IMR-90 (cell line): ENCODE measurements at regions not wholly inside any gene's neighbourhood (a gene's known extent, or its start where the extent isn't known, plus 50 kb on each side); places are given as distances from the start of the nearest gene placed in this dataset.

Experiments
- ATAC-seq: fragments of 200-7000 bp; cut with Tn5 transposase; 2 replicates; pipeline ENCODE4 v1.9.1; 2020; ENCODE audit warnings: low read depth, mild to moderate bottlenecking, moderate library complexity
- BruUV-seq: library from RNA; stranded (reverse); fragments of 400-500 nt; replicated peaks from 2 replicates; lab custom pipeline; 2021; lab: Mats Ljungman, UMichigan
- CTCF ChIA-PET: fragments of 300-600 bp; formaldehyde crosslinking; extraction: SDS; loops from one replicate; lab custom pipeline; 2021; ENCODE audit warnings: antibody characterized with exemption; lab: Yijun Ruan, JAX
- POLR2A ChIA-PET: fragments of 300-600 bp; sonication (Branson Sonifier 250); formaldehyde crosslinking; loops from one replicate; lab custom pipeline; 2022; ENCODE audit warnings: antibody characterized with exemption; ENCODE audit not compliant: unreplicated experiment; lab: Charles Lee
- DNase-seq: peaks from one replicate; pipeline ENCODE4 v3.0.0; 2013
- H2AFZ ChIP-seq: replicated peaks from 2 replicates; pipeline ENCODE3; 2013; ENCODE audit warnings: low read length, mild to moderate bottlenecking; ENCODE audit not compliant: poor library complexity
- H2AK5ac ChIP-seq: 2 replicates; pipeline ENCODE4 v1.6.1; 2013; ENCODE audit warnings: low read depth, low read length, inconsistent platforms
- H2AK9ac ChIP-seq: replicated peaks from 2 replicates; pipeline ENCODE3; 2013; ENCODE audit warnings: mild to moderate bottlenecking, low read depth, low read length, moderate library complexity; ENCODE audit not compliant: poor library complexity
- H2BK120ac ChIP-seq: 2 replicates; pipeline ENCODE4 v1.6.1; 2013; ENCODE audit warnings: low read depth, low read length, inconsistent platforms
- H2BK15ac ChIP-seq: 3 replicates; pipeline ENCODE4 v1.6.1; 2013; ENCODE audit warnings: low read depth, low read length, inconsistent platforms
- H2BK20ac ChIP-seq: 2 replicates; pipeline ENCODE4 v1.6.1; 2013; ENCODE audit warnings: low read depth, mild to moderate bottlenecking, inconsistent platforms, low read length, moderate library complexity
- H2BK5ac ChIP-seq: 2 replicates; pipeline ENCODE4 v1.6.1; 2013; ENCODE audit warnings: mild to moderate bottlenecking, low read depth, low read length, inconsistent platforms; ENCODE audit not compliant: poor library complexity, severe bottlenecking
- H3K14ac ChIP-seq: replicated peaks from 2 replicates; pipeline ENCODE4 v1.6.1; 2013; ENCODE audit warnings: low read depth, low read length, inconsistent platforms
- H3K18ac ChIP-seq: 2 replicates; pipeline ENCODE4 v1.6.1; 2013; ENCODE audit warnings: low read depth, low read length, control low read depth
- H3K23ac ChIP-seq: 2 replicates; pipeline ENCODE4 v1.6.1; 2013; ENCODE audit warnings: low read depth, low read length, inconsistent platforms
- H3K27ac ChIP-seq: 2 replicates; pipeline ENCODE4 v1.5.1; 2013; ENCODE audit warnings: mild to moderate bottlenecking, control low read depth, low read length; ENCODE audit not compliant: insufficient read depth
- H3K27me3 ChIP-seq: 2 replicates; pipeline ENCODE4 v1.6.1; 2013; ENCODE audit warnings: low read length; ENCODE audit not compliant: control insufficient read depth, insufficient read depth
- H3K36me3 ChIP-seq: 2 replicates; pipeline ENCODE4 v1.6.1; 2013; ENCODE audit warnings: low read length, mixed read lengths; ENCODE audit not compliant: control insufficient read depth, insufficient read depth
- H3K4ac ChIP-seq: 2 replicates; pipeline ENCODE4 v1.6.1; 2013; ENCODE audit warnings: low read depth, low read length, inconsistent platforms
- H3K4me1 ChIP-seq: 2 replicates; pipeline ENCODE4 v1.6.1; 2013; ENCODE audit warnings: low read length, mixed read lengths; ENCODE audit not compliant: control insufficient read depth, insufficient read depth
- H3K4me2 ChIP-seq: 2 replicates; pipeline ENCODE4 v1.6.1; 2013; ENCODE audit warnings: low read depth, mild to moderate bottlenecking, control low read depth, low read length, moderate library complexity
- H3K4me3 ChIP-seq: 2 replicates; pipeline ENCODE4 v1.5.1; 2013; ENCODE audit warnings: low read depth, mild to moderate bottlenecking, control low read depth, low read length, moderate library complexity; ENCODE audit not compliant: insufficient read depth
- H3K56ac ChIP-seq: 2 replicates; pipeline ENCODE4 v1.6.1; 2013; ENCODE audit warnings: low read length, inconsistent platforms; ENCODE audit not compliant: insufficient read depth; ENCODE audit errors: extremely low read depth
- H3K79me1 ChIP-seq, 2 experiments: 2 replicates each; pipeline ENCODE4 v1.6.1; 2013; ENCODE audit warnings: low read length in 2 of 2, inconsistent platforms in 1 of 2, low read depth in 1 of 2
- H3K9ac ChIP-seq: 2 replicates; pipeline ENCODE4 v1.6.1; 2013; ENCODE audit warnings: low read depth, low read length, control low read depth
- H3K9me1 ChIP-seq: 2 replicates; pipeline ENCODE4 v1.6.1; 2013; ENCODE audit warnings: low read length, inconsistent platforms; ENCODE audit not compliant: insufficient read depth
- H3K9me3 ChIP-seq: 2 replicates; pipeline ENCODE4 v1.6.1; 2013; ENCODE audit warnings: low read length; ENCODE audit not compliant: control insufficient read depth, insufficient read depth
- H4K20me1 ChIP-seq: 2 replicates; pipeline ENCODE4 v1.6.1; 2013; ENCODE audit warnings: low read length, inconsistent platforms; ENCODE audit not compliant: insufficient read depth
- H4K5ac ChIP-seq: 2 replicates; pipeline ENCODE4 v1.6.1; 2013; ENCODE audit warnings: mild to moderate bottlenecking, low read depth, low read length, control low read depth
- H4K8ac ChIP-seq, 2 experiments: 2 replicates each; pipeline ENCODE4 v1.6.1; 2013; ENCODE audit warnings: low read depth in 2 of 2, low read length in 2 of 2, control low read depth in 1 of 2, inconsistent platforms in 1 of 2
- H4K91ac ChIP-seq: 2 replicates; pipeline ENCODE4 v1.6.1; 2013; ENCODE audit warnings: low read depth, low read length, inconsistent platforms; ENCODE audit not compliant: insufficient read depth
- CEBPB ChIP-seq: IDR thresholded peaks from 2 replicates; pipeline ENCODE4 v1.6.1; 2012; ENCODE audit warnings: low read depth, low read length, improper control_type of control experiment
- MAFK ChIP-seq: IDR thresholded peaks from 2 replicates; pipeline ENCODE4 v1.6.1; 2012; ENCODE audit warnings: low read depth, low read length, improper control_type of control experiment
- MAZ ChIP-seq: IDR thresholded peaks from 2 replicates; pipeline ENCODE4 v1.6.1; 2012; ENCODE audit warnings: low read depth, mild to moderate bottlenecking, low read length, improper control_type of control experiment, moderate library complexity, borderline replicate concordance
- NFE2L2 ChIP-seq: fragments of 150-350 bp; IDR thresholded peaks from 2 replicates; pipeline ENCODE4 v1.6.1; 2016; ENCODE audit warnings: low read depth, mild to moderate bottlenecking, low read length
- RAD21 ChIP-seq: IDR thresholded peaks from 2 replicates; pipeline ENCODE4 v1.6.1; 2012; ENCODE audit warnings: low read length, improper control_type of control experiment
- RCOR1 ChIP-seq: IDR thresholded peaks from 2 replicates; pipeline ENCODE4 v1.6.1; 2012; ENCODE audit warnings: mild to moderate bottlenecking, low read length, improper control_type of control experiment; ENCODE audit not compliant: insufficient replicate concordance
- dilution Hi-C: fragments of 300-500 bp; cut with HindIII; formaldehyde crosslinking; loops from one replicate; pipeline ENCODE4 v1.14.3; 2018; ENCODE audit warnings: low sequenced_read_pairs; ENCODE audit not compliant: unreplicated experiment
- in situ Hi-C: fragments of 300-500 bp; cut with MboI; formaldehyde crosslinking; loops from 3 replicates; pipeline ENCODE4 v1.14.3; 2019; ENCODE audit warnings: low sequenced_read_pairs, inconsistent platforms, mixed read lengths
- intact Hi-C: fragments of 100-400 bp; cut with micrococcal nuclease; formaldehyde crosslinking; loops from 2 replicates; pipeline ENCODE4 v1.10.0; 2022
- TF ChIP-seq, protein P1 (sequence below): fragments of 150-350 bp; IDR thresholded peaks from 2 replicates; pipeline ENCODE4 v1.6.1; 2017; ENCODE audit warnings: mild to moderate bottlenecking, antibody characterized with exemption, low read length, low read depth

DNA sequence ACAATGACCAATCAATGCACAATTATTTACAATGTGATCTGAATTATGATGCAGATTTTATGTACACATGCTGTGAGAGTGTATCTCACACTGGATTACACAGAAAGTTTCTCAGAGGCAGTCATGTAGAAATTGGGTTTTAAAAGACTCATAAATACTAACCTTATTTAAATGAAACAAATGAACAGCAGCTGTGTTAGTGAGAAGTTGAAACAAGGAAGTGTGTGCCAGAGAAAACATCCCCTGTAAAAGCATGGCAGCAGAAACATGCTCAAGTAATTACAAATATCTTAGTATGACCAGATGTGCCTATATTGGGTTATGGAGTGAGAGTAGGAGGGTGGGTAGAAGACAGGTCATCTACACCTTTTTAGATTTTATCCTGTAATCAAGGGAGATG is 723.7 kb downstream of the C12orf50 start:
- ChIA-PET POLR2A (no interaction called here), CTCF (no interaction called here)
- Histone ChIP-seq H2BK20ac (no peak overlapping the region), H2AK5ac (no peak overlapping the region), H3K4me3 (no peak overlapping the region), H3K79me1 (no peaks in the 10 kb centered on the region), H3K9me3 (no peaks in the 10 kb centered on the region), H2AFZ (no peak overlapping the region), H4K8ac (no peak overlapping the region), H3K27ac (no peak overlapping the region), H3K4ac (no peak overlapping the region), H2BK5ac (no peak overlapping the region), H3K27me3 (no peaks in the 10 kb centered on the region), H3K18ac (no peak overlapping the region), H3K9ac (no peak overlapping the region), H3K4me2 (no peak overlapping the region), H4K91ac (no peak overlapping the region), H3K56ac (no peak overlapping the region), H3K14ac (no peak overlapping the region), H3K23ac (no peak overlapping the region), H2BK15ac (no peak overlapping the region), H3K36me3 (no peaks in the 10 kb centered on the region), H3K9me1 (no peaks in the 10 kb centered on the region), H2AK9ac (no peak overlapping the region), H4K20me1 (no peaks in the 10 kb centered on the region), H3K4me1 (no peaks in the 10 kb centered on the region), H2BK120ac (no peak overlapping the region), H4K5ac (no peak overlapping the region)
- TF ChIP-seq, protein P1, sequence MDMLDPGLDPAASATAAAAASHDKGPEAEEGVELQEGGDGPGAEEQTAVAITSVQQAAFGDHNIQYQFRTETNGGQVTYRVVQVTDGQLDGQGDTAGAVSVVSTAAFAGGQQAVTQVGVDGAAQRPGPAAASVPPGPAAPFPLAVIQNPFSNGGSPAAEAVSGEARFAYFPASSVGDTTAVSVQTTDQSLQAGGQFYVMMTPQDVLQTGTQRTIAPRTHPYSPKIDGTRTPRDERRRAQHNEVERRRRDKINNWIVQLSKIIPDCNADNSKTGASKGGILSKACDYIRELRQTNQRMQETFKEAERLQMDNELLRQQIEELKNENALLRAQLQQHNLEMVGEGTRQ, result no peak
- TF ChIP-seq RAD21 (no peak), NFE2L2 (no peak), MAFK (no peak), RCOR1 (no peak), CEBPB (no peak), MAZ (no peak)
- DNase-seq (peak; percentile 23), ATAC-seq (no peak)
- in situ Hi-C loops, result no loop called here
- dilution Hi-C loops, result no loop called here
- BruUV-seq, result no TSS peak
- intact Hi-C loops, result no loop called here
